HG02571 (cell line): ENCODE measurements at regions not wholly inside any gene's neighbourhood (a gene's known extent, or its start where the extent isn't known, plus 50 kb on each side); places are given as distances from the start of the nearest gene placed in this dataset.
"Not testable (repeated sequence)": the region's sequence is repeated elsewhere in the genome, so short reads cannot be mapped to it uniquely, and the experiment has no call there.

Experiments
- ATAC-seq: cut with Tn5 transposase; IDR thresholded peaks from one replicate; pipeline ENCODE4 v1.9.1; 2021; ENCODE audit warnings: mild to moderate bottlenecking, moderate library complexity; ENCODE audit not compliant: unreplicated experiment

DNA sequence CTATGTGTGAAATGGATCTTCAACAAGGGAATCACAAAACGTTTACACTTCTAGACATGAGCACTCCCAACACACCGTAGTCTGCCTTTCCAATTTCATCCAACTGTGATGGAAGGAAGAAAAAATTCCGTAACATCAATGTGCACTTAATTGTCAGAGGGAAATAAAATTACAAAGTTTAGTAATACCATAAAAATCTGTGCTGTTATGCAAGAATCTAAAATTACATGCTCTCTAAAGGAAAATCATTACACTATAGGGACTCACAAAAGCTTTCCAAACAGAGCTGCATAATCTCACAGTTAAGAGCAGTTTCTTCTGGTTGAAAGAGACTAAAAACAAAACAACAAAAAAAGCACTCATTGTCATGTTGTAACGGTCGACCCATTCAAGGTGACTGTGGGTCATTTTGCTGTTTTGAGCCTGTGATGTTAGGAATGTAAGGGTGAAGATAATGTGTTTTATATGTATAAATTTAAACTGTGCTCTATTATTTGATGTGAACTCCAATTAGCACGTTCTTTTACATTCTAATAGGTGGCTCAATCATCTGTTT lies 698.0 kb downstream of the TDRD15 start:
- no peak for ATAC-seq

GRCh38 chr2:21822505-21822904 lies 698.7 kb downstream of the TDRD15 start:
- ATAC-seq, result no peak

DNA sequence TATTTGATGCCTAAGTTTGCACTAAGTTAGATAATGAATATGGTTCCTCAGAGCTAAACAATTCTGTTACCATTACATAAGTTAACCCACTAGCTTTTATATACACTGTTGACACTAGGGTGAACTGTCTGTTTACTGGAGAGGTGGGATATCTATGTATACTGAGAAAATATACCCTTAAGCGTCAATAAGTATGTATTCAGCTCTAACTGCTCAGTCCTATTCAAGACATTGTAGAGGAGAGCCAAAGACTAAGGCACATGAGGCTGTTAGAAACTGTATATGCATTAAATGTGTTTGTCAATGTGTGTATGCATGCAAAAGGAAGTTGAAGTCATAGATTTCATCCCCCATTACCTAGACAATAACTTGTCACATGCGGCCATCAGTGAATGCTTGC lies 710.0 kb downstream of the TDRD15 start:
- ATAC-seq, result no peak

GRCh38 chr2:21836261-21836660 lies 712.5 kb downstream of the TDRD15 start:
- no peak for ATAC-seq

DNA sequence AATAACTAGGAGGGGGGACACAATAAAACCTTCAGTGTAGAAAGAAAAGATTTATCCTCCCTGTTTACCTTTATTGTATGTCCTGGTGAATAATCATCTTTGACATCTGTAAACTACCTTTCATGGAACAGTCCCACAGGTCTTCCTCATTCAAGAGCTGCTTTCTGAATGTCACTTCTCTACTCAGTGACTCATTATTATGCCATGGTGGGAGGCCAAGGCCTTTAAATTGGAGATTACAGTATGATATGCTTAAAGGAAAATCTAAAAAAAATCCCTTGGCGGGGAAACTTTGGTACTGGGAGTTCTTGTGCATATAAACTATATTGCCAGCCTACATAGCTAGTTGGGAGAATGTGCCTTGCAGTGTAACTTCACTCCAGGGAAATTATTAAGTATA lies 713.0 kb downstream of the TDRD15 start:
- ATAC-seq, result no peak

GRCh38 chr2:21837168-21837960 lies 713.6 kb downstream of the TDRD15 start:
- no peak for ATAC-seq

- no peak for ATAC-seq
Measured at GRCh38 chr2:21841341-21841740, 717.6 kb downstream of the TDRD15 start.

GRCh38 chr2:21850367-21850766 lies 726.6 kb downstream of the TDRD15 start:
- not testable (repeated sequence) for ATAC-seq

GRCh38 chr2:21854938-21855337 lies 731.2 kb downstream of the TDRD15 start:
- ATAC-seq, result no peak

DNA sequence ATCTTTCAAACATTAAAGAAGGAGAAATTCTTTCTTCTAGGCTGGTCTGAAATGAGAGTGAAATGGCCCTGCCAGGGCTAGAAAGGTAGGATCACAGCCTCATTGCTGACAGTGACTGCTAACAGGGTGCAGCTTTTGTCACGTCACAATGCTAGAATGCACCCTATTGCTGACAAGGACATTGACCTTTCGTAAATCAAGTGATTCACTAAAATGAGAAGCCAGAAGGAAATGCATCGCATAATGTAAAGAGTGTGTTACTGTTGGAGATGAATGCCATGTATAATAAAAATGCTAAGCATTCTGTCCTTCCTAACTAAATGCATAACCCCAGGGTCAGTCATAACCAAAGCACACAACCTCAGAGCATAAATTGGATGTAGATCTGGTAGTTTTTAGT lies 732.9 kb downstream of the TDRD15 start:
- no peak for ATAC-seq

DNA sequence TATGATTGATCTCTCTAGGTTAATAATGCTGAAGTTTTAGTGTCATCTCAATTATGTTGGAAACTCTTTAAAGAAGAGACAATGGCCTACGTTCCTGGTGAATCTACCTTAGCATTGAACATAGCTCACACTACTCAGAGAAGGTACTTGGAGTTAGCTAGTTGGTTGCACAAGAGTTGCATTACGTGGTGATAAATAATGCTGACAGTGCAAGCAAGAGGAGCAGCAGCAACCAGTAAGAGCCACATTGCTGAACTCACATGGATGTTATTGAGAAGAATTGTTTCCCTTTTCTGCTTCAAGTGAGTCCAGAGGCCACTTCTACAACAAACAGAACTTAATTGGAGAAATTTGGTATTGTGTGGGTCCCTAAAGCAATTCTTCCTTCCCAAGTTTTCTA lies 737.1 kb downstream of the TDRD15 start:
- no peak for ATAC-seq

- no peak for ATAC-seq
Measured at GRCh38 chr2:21866316-21866715, 742.5 kb downstream of the TDRD15 start.

GRCh38 chr2:21887881-21888280 lies 764.1 kb downstream of the TDRD15 start:
- no peak for ATAC-seq

DNA sequence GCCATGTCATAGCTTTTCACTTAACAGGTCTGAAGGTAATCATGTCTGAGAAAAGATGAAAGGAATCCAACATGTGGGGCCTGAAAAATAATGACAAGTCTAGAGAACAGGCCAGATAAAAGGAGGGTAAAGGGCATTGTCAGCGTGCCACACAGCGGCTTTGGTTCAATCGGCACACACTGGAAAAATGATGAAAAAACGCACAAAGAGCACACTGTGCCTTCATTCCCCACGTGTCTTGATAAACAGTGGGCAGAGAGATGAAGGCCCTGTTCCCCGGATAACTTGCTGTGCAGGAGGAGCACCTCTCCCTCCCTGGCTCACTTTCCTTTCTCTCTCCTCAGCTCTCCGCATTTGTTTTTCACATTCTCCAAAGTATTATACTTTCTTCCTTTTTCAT lies 766.3 kb downstream of the TDRD15 start:
- no peak for ATAC-seq

DNA sequence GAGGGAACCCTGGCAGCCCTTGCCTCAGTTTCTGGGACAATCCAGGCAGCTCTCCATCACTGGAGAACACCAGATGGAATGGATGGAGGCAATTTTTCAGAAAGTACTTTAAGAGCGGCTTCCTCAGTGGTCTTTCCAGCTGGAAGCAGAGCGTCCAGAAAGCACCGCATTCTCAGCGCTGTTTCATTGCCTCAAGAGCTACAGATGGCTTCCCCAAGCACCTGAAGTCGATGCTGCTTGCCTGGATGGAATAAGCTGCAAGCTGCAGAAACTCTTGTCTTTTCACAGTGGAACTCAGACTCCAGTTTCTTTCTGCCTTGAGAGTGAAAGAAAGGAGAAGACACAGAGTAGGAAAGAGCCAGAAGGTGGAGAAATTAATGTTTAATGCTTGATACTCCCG lies 766.9 kb downstream of the TDRD15 start:
- no peak for ATAC-seq

GRCh38 chr2:21891191-21891590 lies 767.4 kb downstream of the TDRD15 start:
- ATAC-seq, result no peak

DNA sequence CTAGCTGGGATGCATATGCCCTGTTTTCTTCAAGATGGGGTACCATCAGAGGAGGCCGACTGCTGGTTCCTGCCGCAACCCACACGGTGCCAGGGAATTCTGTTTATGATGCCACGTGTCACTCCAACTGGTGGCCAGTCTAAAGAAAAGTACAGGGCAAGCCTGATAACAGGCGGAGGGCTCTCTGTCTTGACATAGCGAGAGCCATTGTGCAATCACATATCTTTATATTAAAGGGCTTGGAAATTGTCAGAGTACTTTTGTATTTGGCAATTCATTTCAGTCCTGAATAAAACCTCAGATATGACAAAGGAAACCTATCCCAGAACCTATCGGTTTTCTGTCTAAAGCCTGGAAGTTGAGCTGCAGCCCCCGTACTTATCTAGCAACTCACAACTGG lies 768.4 kb downstream of the TDRD15 start:
- no peak for ATAC-seq

- ATAC-seq, result no peak
Measured at GRCh38 chr2:21895200-21895599, 771.4 kb downstream of the TDRD15 start.

DNA sequence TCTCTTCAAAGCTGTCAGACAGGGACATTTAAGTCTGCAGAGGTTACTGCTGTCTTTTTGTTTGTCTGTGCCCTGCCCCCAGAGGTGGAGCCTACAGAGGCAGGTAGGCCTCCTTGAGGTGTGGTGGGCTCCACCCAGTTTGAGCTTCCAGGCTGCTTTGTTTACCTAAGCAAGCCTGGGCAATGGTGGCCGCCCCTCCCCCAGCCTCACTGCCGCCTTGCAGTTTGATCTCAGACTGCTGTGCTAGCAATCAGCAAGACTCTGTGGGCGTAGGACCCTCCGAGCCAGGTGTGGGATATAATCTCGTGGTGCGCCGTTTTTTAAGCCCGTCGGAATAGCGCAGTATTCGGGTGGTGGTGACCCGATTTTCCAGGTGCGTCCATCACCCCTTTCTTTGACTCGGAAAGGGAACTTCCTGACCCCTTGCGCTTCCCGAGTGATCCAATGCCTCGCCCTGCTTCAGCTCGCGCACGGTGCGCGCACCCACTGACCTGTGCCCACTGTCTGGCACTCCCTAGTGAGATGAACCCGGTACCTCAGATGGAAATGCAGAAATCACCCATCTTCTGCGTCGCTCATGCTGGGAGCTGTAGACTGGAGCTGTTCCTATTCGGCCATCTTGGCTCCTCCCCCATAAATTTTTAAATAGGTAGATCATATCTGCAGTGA lies 785.1 kb downstream of the TDRD15 start:
- not testable (repeated sequence) for ATAC-seq

- ATAC-seq, result no peak
Measured at GRCh38 chr2:21910832-21911507, 787.2 kb downstream of the TDRD15 start.

DNA sequence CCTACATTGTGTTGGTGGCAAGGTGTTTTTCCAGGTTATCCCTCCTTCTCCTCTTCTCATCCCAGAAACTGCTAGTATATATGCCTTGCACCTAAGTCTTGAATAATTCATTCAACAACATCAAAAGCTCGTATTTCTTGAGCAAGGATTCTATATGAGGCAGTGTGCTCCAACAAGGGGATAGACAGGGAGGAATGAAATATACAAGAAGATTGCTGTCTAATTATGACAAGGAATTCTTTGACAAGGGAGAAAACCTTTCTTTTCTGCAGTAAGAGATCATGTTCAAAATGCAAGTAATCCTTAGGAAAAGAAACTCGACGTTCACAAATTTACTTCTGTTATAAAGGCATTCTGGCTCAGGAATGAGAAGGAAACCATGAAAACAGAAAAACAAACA lies 788.6 kb downstream of the TDRD15 start:
- no peak for ATAC-seq

DNA sequence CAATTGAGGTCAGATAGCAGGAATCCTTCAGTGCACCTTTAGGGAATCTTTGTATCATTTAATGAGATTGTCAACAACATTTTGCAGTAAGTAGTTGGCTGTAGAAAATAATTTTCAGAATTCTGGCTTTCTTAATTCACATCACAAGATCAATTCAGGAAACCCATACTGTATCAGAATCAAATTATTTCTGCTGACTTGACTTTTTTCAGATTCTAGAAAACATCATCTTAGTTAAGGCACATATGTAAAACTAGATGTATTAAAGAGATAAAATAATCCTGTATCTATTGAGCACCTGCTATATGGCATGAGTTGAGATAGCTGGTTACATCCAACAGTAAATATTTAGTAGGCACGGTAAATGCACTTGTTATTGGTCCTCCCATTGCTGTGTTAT lies 791.4 kb downstream of the TDRD15 start:
- ATAC-seq, result no peak
